Subcutaneous abdominal adipose tissue (tissue), 5 donors: ENCODE measurements at regions not wholly inside any gene's neighbourhood (a gene's known extent, or its start where the extent isn't known, plus 50 kb on each side); places are given as distances from the start of the nearest gene placed in this dataset.
A peak's percentile ranks its signal among the peaks of the same experiment; 100 is the strongest.

Source experiments
- H3K27ac ChIP-seq: one replicate; pipeline ENCODE4 v1.7.0; 2013; ENCODE audit warnings: low read depth, mild to moderate bottlenecking, inconsistent platforms, low read length, moderate library complexity
- H3K27me3 ChIP-seq, 5 donors: one replicate each; pipeline ENCODE4 v1.7.0; 2013; ENCODE audit warnings: low read length in 5 of 5, inconsistent platforms in 1 of 5; ENCODE audit not compliant: control insufficient read depth in 5 of 5, insufficient read depth in 4 of 5
- H3K36me3 ChIP-seq, 5 donors: one replicate each; pipeline ENCODE4 v1.7.0; 2013; ENCODE audit warnings: low read length in 5 of 5; ENCODE audit not compliant: control insufficient read depth in 5 of 5, insufficient read depth in 5 of 5
- H3K4me1 ChIP-seq, 5 donors: one replicate each; pipeline ENCODE4 v1.7.0; 2013; ENCODE audit warnings: low read length in 5 of 5, mild to moderate bottlenecking in 3 of 5, moderate library complexity in 1 of 5; ENCODE audit not compliant: control insufficient read depth in 5 of 5, insufficient read depth in 5 of 5
- H3K4me3 ChIP-seq, 5 donors: one replicate each; pipeline ENCODE4 v1.7.0; 2013; ENCODE audit warnings: low read length in 5 of 5, low read depth in 1 of 5
- H3K9ac ChIP-seq, 5 donors: one replicate each; pipeline ENCODE4 v1.7.0; 2013; ENCODE audit warnings: low read length in 5 of 5, mild to moderate bottlenecking in 4 of 5, moderate library complexity in 3 of 5
- H3K9me3 ChIP-seq, 5 donors: one replicate each; pipeline ENCODE4 v1.7.0; 2013; ENCODE audit warnings: low read length in 5 of 5; ENCODE audit not compliant: control insufficient read depth in 5 of 5
- donor health status: healthy.
- donor health status: healthy.
- donor health status: healthy.
- donor health status: healthy.
- donor health status: healthy.

DNA sequence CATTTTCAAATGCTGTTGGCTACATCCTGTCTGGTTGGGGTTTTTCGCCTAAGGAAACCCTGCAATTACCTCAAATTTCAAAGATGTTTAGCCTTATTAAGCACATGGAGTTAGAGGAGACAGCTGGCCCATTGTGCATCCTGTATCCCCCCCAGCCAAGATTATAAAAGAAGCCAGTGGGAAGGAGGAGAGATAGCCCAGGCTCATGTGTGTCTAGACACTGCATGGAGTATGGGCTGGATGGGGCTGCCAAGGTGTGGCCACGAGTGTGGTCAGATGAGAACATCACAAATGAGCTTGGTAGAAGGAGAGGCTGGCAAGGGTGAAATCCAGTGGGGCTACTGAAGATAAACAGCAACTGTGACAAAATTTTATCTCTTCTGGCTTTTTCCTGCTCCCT, 270.0 kb upstream of the TBC1D5 start:
- H3K9ac ChIP-seq: no peak overlapping the region
- H3K4me3 ChIP-seq: no peak overlapping the region
- peaks cover 3 to 10% (median 6%) of the 10 kb centered on the region in 5 donors for H3K4me1 ChIP-seq
- peaks cover 0 to 2% (median 0%) of the 10 kb centered on the region in 5 donors for H3K9me3 ChIP-seq
- H3K36me3 ChIP-seq: no peaks in the 10 kb centered on the region
- no peaks in the 10 kb centered on the region for H3K27me3 ChIP-seq
- no peak overlapping the region for H3K27ac ChIP-seq

DNA sequence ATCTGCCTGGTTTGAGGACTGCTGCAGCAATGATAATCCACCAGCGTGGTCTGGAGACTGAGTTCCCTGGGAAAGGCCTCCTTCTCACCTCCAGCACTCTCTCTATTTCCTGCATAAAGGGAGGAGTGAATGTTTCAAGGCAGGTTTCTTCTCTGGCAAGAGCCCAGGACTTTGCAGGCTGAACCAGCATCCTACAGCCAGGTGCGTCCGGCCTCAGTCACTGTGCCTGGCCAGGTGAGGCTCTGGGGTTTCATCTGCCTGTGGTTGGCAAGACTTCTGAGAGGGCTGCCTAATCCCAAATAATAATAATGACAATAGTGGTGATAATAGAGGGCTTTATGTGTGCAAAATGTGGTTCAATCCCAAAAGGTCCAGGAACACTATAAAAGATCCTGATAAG, 269.0 kb upstream of the TBC1D5 start:
- H3K9ac ChIP-seq: no peak overlapping the region
- H3K4me1 ChIP-seq: peaks cover 3 to 10% (median 6%) of the 10 kb centered on the region in 5 donors

DNA sequence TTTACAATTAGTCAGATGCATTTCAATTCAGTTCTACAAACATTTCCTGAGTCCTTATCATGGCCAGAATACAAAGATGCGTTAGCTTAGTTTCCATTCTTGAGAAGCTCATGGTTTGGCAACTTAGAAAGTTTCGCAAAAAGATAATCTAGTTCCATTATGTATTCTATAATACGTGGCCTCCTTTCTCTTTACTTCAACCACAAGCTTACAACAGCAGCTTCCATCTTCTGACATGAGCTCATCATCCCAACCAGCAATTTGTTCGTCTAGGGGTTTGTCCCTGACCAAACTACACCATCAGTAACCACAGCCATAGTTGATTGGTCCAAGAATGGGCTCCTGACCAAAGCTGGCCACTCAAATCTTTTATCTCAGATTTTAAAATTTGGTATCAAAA, 267.6 kb upstream of the TBC1D5 start:
- H3K9ac ChIP-seq: no peak overlapping the region
- no peak overlapping the region for H3K27ac ChIP-seq
- no peaks in the 10 kb centered on the region for H3K27me3 ChIP-seq
- H3K36me3 ChIP-seq: no peaks in the 10 kb centered on the region
- no peak overlapping the region for H3K4me3 ChIP-seq
- H3K9me3 ChIP-seq: no peaks in the 10 kb centered on the region
- H3K4me1 ChIP-seq: peaks cover 3 to 10% (median 6%) of the 10 kb centered on the region in 5 donors

More for the DNA sequence above, 269.0 kb upstream of the TBC1D5 start:
- Histone ChIP-seq H3K27me3 (no peaks in the 10 kb centered on the region), H3K4me3 (no peak overlapping the region), H3K27ac (no peak overlapping the region), H3K36me3 (no peaks in the 10 kb centered on the region), H3K9me3 (peaks cover 0 to 2% (median 0%) of the 10 kb centered on the region in 5 donors)

- Histone ChIP-seq H3K9ac (no peak overlapping the region), H3K36me3 (no peaks in the 10 kb centered on the region), H3K9me3 (no peaks in the 10 kb centered on the region), H3K4me1 (peaks cover 3 to 10% (median 6%) of the 10 kb centered on the region in 5 donors), H3K4me3 (no peak overlapping the region), H3K27ac (peak overlapping the region; percentile 38), H3K27me3 (no peaks in the 10 kb centered on the region)
These were observed 266.4 kb upstream of the TBC1D5 start for GRCh38 chr3:18008706-18009368.

DNA sequence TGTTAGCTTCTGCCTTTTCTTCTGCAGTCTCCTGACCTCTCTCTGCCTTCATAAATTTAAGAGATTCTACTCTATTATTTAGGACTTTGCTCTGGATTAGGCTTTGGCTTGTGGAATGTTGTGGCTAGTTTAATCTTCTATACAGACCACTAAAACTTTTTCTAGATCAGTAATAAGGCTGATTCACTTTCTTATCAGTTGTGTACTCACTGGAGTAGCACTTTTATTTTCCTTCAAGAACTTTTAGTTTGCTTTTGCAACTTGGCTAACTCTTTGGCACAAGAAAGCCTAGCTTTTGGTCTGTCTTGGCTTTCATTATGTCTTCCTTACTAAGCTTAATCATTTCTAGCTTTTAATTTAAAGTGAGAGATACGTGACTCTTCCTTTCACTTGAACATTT, 265.5 kb upstream of the TBC1D5 start:
- Histone ChIP-seq H3K4me3 (no peak overlapping the region), H3K9ac (no peak overlapping the region), H3K27ac (peak overlapping the region; percentile 38), H3K9me3 (no peaks in the 10 kb centered on the region), H3K27me3 (no peaks in the 10 kb centered on the region), H3K36me3 (no peaks in the 10 kb centered on the region), H3K4me1 (peaks cover 3 to 10% (median 6%) of the 10 kb centered on the region in 5 donors)

GRCh38 chr3:17995769-17996168, 253.3 kb upstream of the TBC1D5 start:
- H3K9me3 ChIP-seq: no peaks in the 10 kb centered on the region
- no peaks in the 10 kb centered on the region for H3K36me3 ChIP-seq
- no peaks in the 10 kb centered on the region for H3K27me3 ChIP-seq
- H3K9ac ChIP-seq: no peak overlapping the region
- H3K27ac ChIP-seq: no peak overlapping the region
- H3K4me1 ChIP-seq: no peaks in the 10 kb centered on the region
- no peak overlapping the region for H3K4me3 ChIP-seq

DNA sequence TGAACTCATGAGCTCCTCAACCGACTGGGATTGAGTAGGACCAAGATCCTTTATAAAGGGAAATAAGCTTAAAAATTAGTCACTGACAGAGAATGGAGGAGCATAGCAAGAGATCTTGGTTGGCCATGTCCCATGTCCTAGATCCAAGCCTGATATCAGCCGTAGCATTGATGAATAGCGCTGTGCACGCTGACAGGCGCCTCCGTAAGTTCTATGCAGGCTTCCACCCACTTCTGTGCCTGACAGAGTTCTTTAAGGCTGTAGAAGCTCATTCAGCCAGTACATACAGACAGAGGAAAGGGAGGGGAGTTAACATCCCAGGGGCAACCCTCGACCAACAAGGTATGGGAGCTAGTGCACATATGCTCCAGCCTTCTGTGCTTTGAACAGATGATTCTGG, 251.7 kb upstream of the TBC1D5 start:
- no peak overlapping the region for H3K4me3 ChIP-seq
- H3K36me3 ChIP-seq: no peaks in the 10 kb centered on the region
- no peaks in the 10 kb centered on the region for H3K9me3 ChIP-seq
- no peaks in the 10 kb centered on the region for H3K4me1 ChIP-seq
- no peak overlapping the region for H3K9ac ChIP-seq
- H3K27me3 ChIP-seq: no peaks in the 10 kb centered on the region
- no peak overlapping the region for H3K27ac ChIP-seq

DNA sequence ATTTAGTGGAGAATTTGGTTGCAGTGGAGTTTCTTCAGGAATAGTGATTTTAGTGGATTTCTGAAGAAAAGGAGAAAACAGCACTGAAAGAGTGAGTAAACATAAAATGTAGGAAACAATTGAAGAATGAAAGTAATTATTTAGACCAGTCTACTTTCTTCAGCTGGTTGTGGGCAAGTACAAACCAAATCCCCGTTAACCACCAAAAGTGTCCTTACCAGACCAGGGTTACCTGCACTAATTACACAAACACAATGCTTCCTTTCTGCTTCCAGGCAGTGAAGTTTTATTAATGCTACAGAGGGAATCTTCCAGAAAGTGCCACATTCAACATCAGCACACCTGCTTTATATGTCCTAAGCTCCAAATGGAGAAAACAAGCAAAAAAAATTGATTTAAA, 248.0 kb upstream of the TBC1D5 start:
- H3K4me1 ChIP-seq: no peaks in the 10 kb centered on the region
- no peaks in the 10 kb centered on the region for H3K9me3 ChIP-seq
- no peak overlapping the region for H3K9ac ChIP-seq
- H3K27me3 ChIP-seq: no peaks in the 10 kb centered on the region
- H3K4me3 ChIP-seq: no peak overlapping the region
- no peak overlapping the region for H3K27ac ChIP-seq
- H3K36me3 ChIP-seq: no peaks in the 10 kb centered on the region

- Histone ChIP-seq H3K4me3 (no peak overlapping the region), H3K4me1 (no peaks in the 10 kb centered on the region), H3K27ac (no peak overlapping the region)
These were observed 244.0 kb upstream of the TBC1D5 start for GRCh38 chr3:17986348-17986816.

GRCh38 chr3:17985658-17986347, 243.4 kb upstream of the TBC1D5 start:
- no peaks in the 10 kb centered on the region for H3K27me3 ChIP-seq
- H3K27ac ChIP-seq: no peak overlapping the region
- H3K4me3 ChIP-seq: no peak overlapping the region
- H3K4me1 ChIP-seq: no peaks in the 10 kb centered on the region
- H3K36me3 ChIP-seq: no peaks in the 10 kb centered on the region
- no peaks in the 10 kb centered on the region for H3K9me3 ChIP-seq
- H3K9ac ChIP-seq: no peak overlapping the region

More at GRCh38 chr3:17986348-17986816, 244.0 kb upstream of the TBC1D5 start:
- H3K27me3 ChIP-seq: no peaks in the 10 kb centered on the region
- H3K9ac ChIP-seq: no peak overlapping the region
- H3K36me3 ChIP-seq: no peaks in the 10 kb centered on the region
- H3K9me3 ChIP-seq: no peaks in the 10 kb centered on the region
